HFF-Myc (cell line): ENCODE measurements at regions not wholly inside any gene's neighbourhood (a gene's known extent, or its start where the extent isn't known, plus 50 kb on each side); places are given as distances from the start of the nearest gene placed in this dataset.

Source experiments
- DNase-seq: peaks from one replicate; pipeline ENCODE4 v3.0.0-alpha.2; 2011; ENCODE audit warnings: low read depth; ENCODE audit errors: extremely low read depth
- H3K4me3 ChIP-seq: replicated peaks from 2 replicates; pipeline ENCODE4 v1.5.1; 2011; ENCODE audit warnings: low read depth, mild to moderate bottlenecking, control low read depth, low read length
- CTCF ChIP-seq: IDR thresholded peaks from 2 replicates; pipeline ENCODE4 v1.5.1; 2012; ENCODE audit warnings: mild to moderate bottlenecking, low read depth, low read length, control low read depth; ENCODE audit errors: missing control alignments

- TF ChIP-seq CTCF: no peak
- no peak for DNase-seq
- no peak overlapping the region for H3K4me3 ChIP-seq
Observed at GRCh38 chr2:71783815-71784214, 330.5 kb downstream of the DYSF start.

- H3K4me3 ChIP-seq: no peak overlapping the region
- TF ChIP-seq CTCF: no peak
- no peak for DNase-seq
Observed at GRCh38 chr2:71783215-71783614, 329.9 kb downstream of the DYSF start.

GRCh38 chr2:71782323-71782722, 329.0 kb downstream of the DYSF start:
- H3K4me3 ChIP-seq: no peak overlapping the region
- no peak for DNase-seq
- TF ChIP-seq CTCF: no peak

DNA sequence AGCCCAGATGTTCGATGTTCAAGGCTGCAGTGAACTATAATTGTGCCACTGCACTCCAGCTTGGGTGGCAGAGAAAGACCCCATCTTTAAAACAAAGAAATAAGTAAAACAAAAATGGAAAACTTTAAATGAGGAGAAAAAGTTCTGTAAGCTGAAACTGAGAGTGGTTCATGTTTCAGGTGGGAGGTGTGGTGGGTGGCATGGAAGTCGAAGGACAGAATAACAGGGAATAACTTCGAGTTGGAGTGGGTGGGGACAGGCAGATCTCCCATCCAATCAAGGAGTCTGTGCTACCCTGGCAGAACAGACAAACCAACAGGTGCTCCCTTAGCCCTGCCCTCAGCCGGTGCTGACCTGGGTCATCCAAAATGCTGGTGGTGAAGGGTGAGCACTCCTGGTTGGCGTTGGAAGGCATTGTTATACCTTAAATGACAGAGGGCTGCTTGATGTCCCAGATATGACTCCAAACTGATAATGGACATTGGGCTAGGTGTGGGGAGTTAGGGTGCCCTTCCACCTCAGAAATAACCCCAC, 328.4 kb downstream of the DYSF start:
- TF ChIP-seq CTCF: no peak
- no peak for DNase-seq
- H3K4me3 ChIP-seq: no peak overlapping the region

DNA sequence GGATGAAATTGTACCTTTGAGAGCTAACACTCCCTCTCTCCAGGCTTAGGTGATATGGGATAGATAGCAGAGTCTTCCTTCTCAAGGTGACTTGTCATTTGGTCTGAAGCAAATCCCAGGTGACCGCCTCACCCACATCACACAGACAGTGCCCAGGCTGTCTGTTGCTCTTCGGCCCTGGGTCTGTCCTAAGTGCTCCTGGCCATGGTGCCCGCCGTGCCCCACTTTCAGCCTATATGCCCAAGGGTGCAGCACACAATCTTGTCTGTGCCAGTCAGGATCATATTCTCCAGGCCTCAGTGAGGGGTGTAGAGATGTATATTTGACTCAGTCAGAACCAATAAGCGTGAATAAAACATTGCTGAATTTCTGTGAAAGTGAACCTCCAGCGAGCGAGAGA, 326.8 kb downstream of the DYSF start:
- TF ChIP-seq CTCF: no peak
- no peak overlapping the region for H3K4me3 ChIP-seq
- DNase-seq: no peak

DNA sequence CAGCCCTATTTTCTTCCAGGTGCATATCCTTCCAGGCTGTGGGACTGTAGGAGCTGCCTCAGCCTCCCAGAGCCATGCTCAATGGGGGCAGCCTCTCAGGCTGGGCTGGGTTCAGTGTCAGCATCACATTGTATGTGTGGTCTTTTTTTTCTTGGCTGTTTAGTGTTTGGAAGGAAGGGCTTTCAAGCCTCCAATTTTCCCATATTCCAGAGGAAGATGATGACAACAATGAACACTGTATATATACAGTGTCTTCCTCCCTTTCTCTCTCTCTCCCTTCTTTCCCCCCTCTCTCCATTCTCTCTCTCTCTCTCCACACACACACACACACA, 326.4 kb downstream of the DYSF start:
- TF ChIP-seq CTCF: no peak
- no peak for DNase-seq
- H3K4me3 ChIP-seq: no peak overlapping the region
